ENCODE measurements at regions not wholly inside any gene's neighbourhood (a gene's known extent, or its start where the extent isn't known, plus 50 kb on each side); places are given as distances from the start of the nearest gene placed in this dataset.
"Not testable (repeated sequence)": the region's sequence is repeated elsewhere in the genome, so short reads cannot be mapped to it uniquely, and the experiment has no call there.

- no peak for DNase-seq (ENCODE audit: low spot score)
These were observed 263.8 kb upstream of the CDH19 start for GRCh38 chr18:66867653-66868052.

- DNase-seq (ENCODE audit: low spot score) = not testable (repeated sequence)
These were observed 262.6 kb upstream of the CDH19 start for GRCh38 chr18:66866427-66866940.

- DNase-seq (ENCODE audit: low spot score) = no peak
These were observed 234.6 kb upstream of the CDH19 start for GRCh38 chr18:66838340-66838987.

GRCh38 chr18:66833646-66834045 is 229.8 kb upstream of the CDH19 start:
- no peak for DNase-seq (ENCODE audit: low spot score)

- no peak for DNase-seq (ENCODE audit: low spot score)
These were observed 222.3 kb upstream of the CDH19 start for GRCh38 chr18:66826211-66826610.

- DNase-seq (ENCODE audit: low spot score) = no peak
These were observed 221.5 kb upstream of the CDH19 start for GRCh38 chr18:66825347-66825746.

- DNase-seq (ENCODE audit: low spot score) = no peak
These were observed 215.3 kb upstream of the CDH19 start for GRCh38 chr18:66819235-66819634.

- no peak for DNase-seq (ENCODE audit: low spot score)
These were observed 209.2 kb upstream of the CDH19 start for GRCh38 chr18:66813138-66813537.

GRCh38 chr18:66795051-66795450 is 191.2 kb upstream of the CDH19 start:
- no peak for DNase-seq (ENCODE audit: low spot score)

GRCh38 chr18:66792466-66792865 is 188.6 kb upstream of the CDH19 start:
- DNase-seq (ENCODE audit: low spot score) = no peak

GRCh38 chr18:66780609-66781008 is 176.7 kb upstream of the CDH19 start:
- no peak for DNase-seq (ENCODE audit: low spot score)

- no peak for DNase-seq (ENCODE audit: low spot score)
These were observed 174.2 kb upstream of the CDH19 start for GRCh38 chr18:66778048-66778447.

GRCh38 chr18:66769375-66769774 is 165.5 kb upstream of the CDH19 start:
- no peak for DNase-seq (ENCODE audit: low spot score)

GRCh38 chr18:66764230-66764629 is 160.3 kb upstream of the CDH19 start:
- no peak for DNase-seq (ENCODE audit: low spot score)

GRCh38 chr18:66761166-66761565 is 157.3 kb upstream of the CDH19 start:
- no peak for DNase-seq (ENCODE audit: low spot score)

- no peak for DNase-seq (ENCODE audit: low spot score)
These were observed 156.7 kb upstream of the CDH19 start for GRCh38 chr18:66760559-66760958.

GRCh38 chr18:66759050-66759828 is 155.3 kb upstream of the CDH19 start:
- no peak for DNase-seq (ENCODE audit: low spot score)

GRCh38 chr18:66757946-66758345 is 154.1 kb upstream of the CDH19 start:
- no peak for DNase-seq (ENCODE audit: low spot score)

- DNase-seq (ENCODE audit: low spot score) = no peak
These were observed 150.4 kb upstream of the CDH19 start for GRCh38 chr18:66754335-66754734.

GRCh38 chr18:66752733-66753132 is 148.8 kb upstream of the CDH19 start:
- DNase-seq (ENCODE audit: low spot score) = no peak

- DNase-seq (ENCODE audit: low spot score) = no peak
These were observed 145.7 kb upstream of the CDH19 start for GRCh38 chr18:66749481-66750035.

GRCh38 chr18:66749030-66749429 is 145.1 kb upstream of the CDH19 start:
- DNase-seq (ENCODE audit: low spot score) = no peak

- no peak for DNase-seq (ENCODE audit: low spot score)
These were observed 138.9 kb upstream of the CDH19 start for GRCh38 chr18:66742832-66743231.
